ENCODE measurements at regions not wholly inside any gene's neighbourhood (a gene's known extent, or its start where the extent isn't known, plus 50 kb on each side); places are given as distances from the start of the nearest gene placed in this dataset.

- H3K9me3 Mint-ChIP-seq: no peaks in the 10 kb centered on the region
- no peak overlapping the region for H3K4me3 Mint-ChIP-seq
- H3K36me3 ChIP-seq (ENCODE audit: insufficient read depth): no peaks in the 10 kb centered on the region
- peaks cover 5% of the 10 kb centered on the region for H3K27me3 Mint-ChIP-seq (ENCODE audit: insufficient read depth, low read depth, poor library complexity)
- no peaks in the 10 kb centered on the region for H4K20me1 ChIP-seq (replicated peaks; ENCODE audit: insufficient read depth)
- H3K79me2 ChIP-seq (replicated peaks; ENCODE audit: insufficient read depth): no peaks in the 10 kb centered on the region
- H3K4me3 ChIP-seq: no peak overlapping the region
- peaks cover 6% of the 10 kb centered on the region for H3K4me1 ChIP-seq (ENCODE audit: insufficient read depth)
- no peak overlapping the region for H3K4me2 ChIP-seq
- H3K27ac Mint-ChIP-seq: no peak overlapping the region
- H3K9me2 ChIP-seq (ENCODE audit: insufficient read depth): 0 out of 2 replicates have a peak, but pooled peaks cover 3% of the 10 kb centered on the region
- no peak overlapping the region for H2AFZ ChIP-seq
- no peaks in the 10 kb centered on the region; the same call in 2 of the 3 replicates for H3K36me3 Mint-ChIP-seq (ENCODE audit: low read depth)
- no peaks in the 10 kb centered on the region for H3K27me3 ChIP-seq (ENCODE audit: insufficient read depth)
- no peak overlapping the region for H3K27ac ChIP-seq (ENCODE audit: low read depth)
- TF ChIP-seq EZH2 (IDR thresholded peaks at IDR 0.05; ENCODE audit: low read depth, unreplicated experiment) (no peak), CTCF (conservative IDR thresholded peaks at IDR 0.05; ENCODE audit: low read depth in 2 of 2) (no peak), POLR2AphosphoS5 (IDR thresholded peaks at IDR 0.05; ENCODE audit: low read depth) (no peak), CREB1 (CRISPR knock-in tag; IDR thresholded peaks at IDR 0.05; ENCODE audit: low read depth) (no peak), REST (IDR thresholded peaks at IDR 0.05; ENCODE audit: unreplicated experiment) (no peak), ZNF114 (CRISPR knock-in tag; IDR thresholded peaks at IDR 0.05) (no peak)
- DNase-seq (ENCODE audit: low spot score): no peak
- peaks cover 20% of the 10 kb centered on the region for H3K4me1 Mint-ChIP-seq
- H3F3A ChIP-seq (replicated peaks; ENCODE audit: low read depth): no peaks in the 10 kb centered on the region
- no peak for ATAC-seq
Measured at GRCh38 chr10:2143213-2143835, 406.0 kb upstream of the ADARB2 start.

GRCh38 chr10:2139746-2140145 is 402.4 kb upstream of the ADARB2 start:
- peaks cover 10% of the 10 kb centered on the region; the same call in 2 of the 3 replicates for H3K4me1 Mint-ChIP-seq
- Histone ChIP-seq H3F3A (replicated peaks; ENCODE audit: low read depth) (no peaks in the 10 kb centered on the region), H3K36me3 (ENCODE audit: insufficient read depth) (no peaks in the 10 kb centered on the region), H3K27me3 (ENCODE audit: insufficient read depth) (no peaks in the 10 kb centered on the region), H3K4me3 (no peak overlapping the region), H2AFZ (no peak overlapping the region), H3K4me2 (no peak overlapping the region), H3K9me2 (ENCODE audit: insufficient read depth) (peaks cover 3% of the 10 kb centered on the region; the same call in 1 of the 2 replicates), H3K27ac (ENCODE audit: low read depth) (no peak overlapping the region), H4K20me1 (replicated peaks; ENCODE audit: insufficient read depth) (no peaks in the 10 kb centered on the region), H3K79me2 (replicated peaks; ENCODE audit: insufficient read depth) (no peaks in the 10 kb centered on the region), H3K4me1 (ENCODE audit: insufficient read depth) (no peaks in the 10 kb centered on the region)
- DNase-seq (ENCODE audit: low spot score) (no peak), ATAC-seq (no peak)
- no peaks in the 10 kb centered on the region; the same call in 2 of the 3 replicates for H3K36me3 Mint-ChIP-seq (ENCODE audit: low read depth)
- no peaks in the 10 kb centered on the region for H3K9me3 Mint-ChIP-seq
- H3K4me3 Mint-ChIP-seq: no peak overlapping the region
- TF ChIP-seq POLR2AphosphoS5 (IDR thresholded peaks at IDR 0.05; ENCODE audit: low read depth) (no peak), CREB1 (CRISPR knock-in tag; IDR thresholded peaks at IDR 0.05; ENCODE audit: low read depth) (no peak), ETS1 (IDR thresholded peaks at IDR 0.05) (no peak), STAT1 (IDR thresholded peaks at IDR 0.05; ENCODE audit: unreplicated experiment) (no peak), NANOG (IDR thresholded peaks at IDR 0.05; ENCODE audit: borderline replicate concordance) (no peak)
- H3K27ac Mint-ChIP-seq: no peak overlapping the region
- no peaks in the 10 kb centered on the region for H3K27me3 Mint-ChIP-seq (ENCODE audit: insufficient read depth, low read depth, poor library complexity)
